ENCODE measurements at regions not wholly inside any gene's neighbourhood (a gene's known extent, or its start where the extent isn't known, plus 50 kb on each side); places are given as distances from the start of the nearest gene placed in this dataset.
"Not testable (repeated sequence)": the region's sequence is repeated elsewhere in the genome, so short reads cannot be mapped to it uniquely, and the experiment has no call there.

DNA sequence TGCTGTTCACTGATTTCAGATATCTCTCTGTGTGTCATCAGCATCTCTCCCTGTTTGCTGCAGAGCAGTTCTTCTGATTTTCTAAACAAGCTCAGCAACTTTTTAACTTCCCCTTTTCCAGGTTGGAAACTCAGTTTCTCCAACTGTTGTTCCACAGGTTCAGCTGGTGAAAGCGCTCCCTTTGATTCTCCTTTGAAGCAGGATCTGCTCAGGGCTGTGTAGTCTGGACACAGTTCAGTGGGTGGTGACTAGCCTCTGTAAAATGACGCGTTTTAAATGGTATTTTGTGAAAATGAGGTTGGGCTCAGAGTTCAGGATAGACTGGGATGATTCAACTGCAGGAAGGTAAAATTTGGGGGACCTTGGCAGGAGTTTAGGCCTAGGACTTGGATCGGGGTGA, 106.3 kb downstream of the TRIM43 start:
- POLR2A ChIA-PET: no interaction called here
- Mint-ChIP-seq H3K27ac (no peak overlapping the region), H3K27me3 (peaks cover 33% of the 10 kb centered on the region), H3K36me3 (no peaks in the 10 kb centered on the region), H3K4me1 (no peaks in the 10 kb centered on the region), H3K9me3 (no peaks in the 10 kb centered on the region), H3K4me3 (no peak overlapping the region)
- no peak for DNase-seq
- ATAC-seq (ENCODE audit: low read depth): no peak

DNA sequence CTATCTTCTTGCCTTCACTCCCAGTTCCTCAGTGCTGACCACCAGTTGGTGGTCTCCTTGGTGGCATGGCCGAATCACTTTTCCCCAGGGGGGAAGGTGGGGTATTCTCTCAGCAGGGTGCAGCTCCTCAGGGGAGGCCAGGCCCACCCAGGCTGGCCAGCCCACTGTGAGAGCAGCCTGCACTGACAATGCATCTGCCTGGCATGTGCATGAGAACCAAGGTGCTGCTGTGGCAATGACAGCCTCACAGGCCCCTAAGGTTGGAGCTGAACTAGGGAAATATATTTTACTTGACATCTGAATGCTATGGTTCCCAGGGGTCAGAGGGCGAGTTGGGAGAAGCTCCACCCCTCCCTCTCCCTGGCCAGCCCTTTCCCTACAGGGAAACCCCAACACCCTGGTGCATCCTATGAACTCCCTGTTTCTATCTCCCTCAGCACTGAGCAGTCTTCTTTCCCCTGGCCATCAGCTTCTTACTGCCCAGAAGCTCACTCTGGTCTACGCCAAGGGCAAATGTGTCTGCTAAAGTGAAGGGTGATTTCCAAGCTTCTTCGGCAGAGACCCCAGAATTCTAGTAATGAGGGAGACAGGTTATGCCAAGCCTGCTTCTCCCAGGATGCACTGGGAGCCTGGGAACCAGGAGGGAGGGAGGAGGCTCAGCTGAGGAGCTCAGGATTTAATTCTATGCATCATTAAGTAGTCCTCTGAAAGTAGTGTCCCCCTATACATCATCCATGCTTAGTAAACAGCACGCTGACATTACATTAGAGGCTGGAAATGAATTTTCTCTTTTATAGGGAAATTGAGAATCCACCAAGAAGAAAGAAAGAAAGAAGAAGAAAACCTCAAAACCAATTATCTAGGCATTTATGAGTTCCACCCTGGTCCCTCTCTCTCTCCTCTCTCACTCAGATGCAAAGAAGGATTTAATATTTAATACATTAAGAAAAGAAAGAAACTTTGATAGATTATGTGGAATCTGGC, 107.7 kb downstream of the TRIM43 start:
- POLR2A ChIA-PET; H3K27ac Mint-ChIP-seq; H3K9me3 Mint-ChIP-seq; DNase-seq; H3K4me1 Mint-ChIP-seq; H3K4me3 Mint-ChIP-seq; H3K36me3 Mint-ChIP-seq; ATAC-seq (ENCODE audit: low read depth): not testable (repeated sequence)
- H3K27me3 Mint-ChIP-seq: peaks cover 34% of the 10 kb centered on the region

DNA sequence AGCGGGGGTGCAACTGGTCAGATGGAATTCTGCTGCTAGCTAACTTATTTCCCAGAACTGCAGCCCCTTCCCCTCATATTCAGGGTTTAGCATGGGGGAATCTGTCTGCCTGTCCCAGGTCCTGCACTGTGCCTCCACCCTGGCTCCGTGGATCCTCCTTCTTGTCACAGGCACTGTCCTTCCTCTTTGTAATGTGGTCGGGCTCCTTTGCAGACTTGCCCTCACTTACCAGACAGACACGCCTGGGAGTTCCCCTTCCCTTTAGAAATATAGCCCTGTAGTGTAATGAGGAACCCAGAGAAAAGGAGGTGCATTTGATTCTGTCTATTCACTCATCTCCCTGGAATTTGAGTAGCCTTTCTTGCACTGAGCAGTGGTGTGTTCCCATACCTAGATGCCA, 108.7 kb downstream of the TRIM43 start:
- no peak for DNase-seq
- peaks cover 32% of the 10 kb centered on the region for H3K27me3 Mint-ChIP-seq
- no peaks in the 10 kb centered on the region for H3K4me1 Mint-ChIP-seq
- POLR2A ChIA-PET: no interaction called here
- no peak for ATAC-seq (ENCODE audit: low read depth)
- no peaks in the 10 kb centered on the region for H3K36me3 Mint-ChIP-seq
- no peaks in the 10 kb centered on the region for H3K9me3 Mint-ChIP-seq
- no peak overlapping the region for H3K27ac Mint-ChIP-seq
- H3K4me3 Mint-ChIP-seq: no peak overlapping the region

DNA sequence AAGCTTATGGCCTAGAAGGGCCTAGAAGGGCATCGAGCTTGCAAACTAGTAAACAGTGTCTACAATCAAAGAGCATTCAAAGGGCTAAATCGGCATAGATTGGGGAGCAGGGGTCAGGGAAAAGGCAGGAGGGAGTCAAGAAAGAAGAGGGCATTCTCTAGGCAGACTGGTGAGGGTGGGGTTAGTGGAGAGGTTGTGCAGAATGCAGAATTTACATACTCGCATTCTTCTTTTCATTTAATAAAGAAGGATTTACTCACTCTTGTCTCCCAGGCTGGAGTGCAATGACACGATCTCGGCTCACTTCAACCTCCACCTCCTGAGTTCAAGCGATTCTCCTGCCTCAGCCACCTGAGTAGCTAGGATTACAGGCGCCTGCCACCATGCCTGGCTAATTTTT, 110.7 kb downstream of the TRIM43 start:
- no peaks in the 10 kb centered on the region for H3K4me1 Mint-ChIP-seq
- POLR2A ChIA-PET: no interaction called here
- DNase-seq: no peak
- H3K27me3 Mint-ChIP-seq: peaks cover 22% of the 10 kb centered on the region
- H3K4me3 Mint-ChIP-seq: no peak overlapping the region
- no peak for ATAC-seq (ENCODE audit: low read depth)
- no peaks in the 10 kb centered on the region for H3K36me3 Mint-ChIP-seq
- no peaks in the 10 kb centered on the region for H3K9me3 Mint-ChIP-seq
- H3K27ac Mint-ChIP-seq: no peak overlapping the region

DNA sequence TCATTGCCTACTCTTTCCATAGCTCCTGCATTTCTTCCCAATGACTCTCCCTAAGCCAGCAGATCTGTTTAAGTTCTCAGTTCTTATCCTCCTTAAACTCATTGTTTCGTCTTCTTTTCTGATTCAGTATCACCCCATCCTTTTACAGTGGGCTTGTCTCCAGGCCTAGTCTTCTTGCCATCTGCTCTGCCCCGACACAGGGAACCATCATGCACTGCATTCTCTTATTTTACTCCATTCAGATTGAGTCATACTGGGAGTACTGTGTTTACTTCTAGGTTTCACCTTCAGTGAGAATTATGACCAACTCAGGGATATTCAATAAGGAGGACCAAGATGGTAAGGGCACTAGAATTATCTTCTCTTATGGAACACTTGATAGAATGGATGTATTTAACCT, 115.4 kb downstream of the TRIM43 start:
- H3K4me3 Mint-ChIP-seq; ATAC-seq (ENCODE audit: low read depth); H3K9me3 Mint-ChIP-seq; H3K27ac Mint-ChIP-seq; POLR2A ChIA-PET; H3K4me1 Mint-ChIP-seq; H3K36me3 Mint-ChIP-seq; H3K27me3 Mint-ChIP-seq; DNase-seq: not testable (repeated sequence)

DNA sequence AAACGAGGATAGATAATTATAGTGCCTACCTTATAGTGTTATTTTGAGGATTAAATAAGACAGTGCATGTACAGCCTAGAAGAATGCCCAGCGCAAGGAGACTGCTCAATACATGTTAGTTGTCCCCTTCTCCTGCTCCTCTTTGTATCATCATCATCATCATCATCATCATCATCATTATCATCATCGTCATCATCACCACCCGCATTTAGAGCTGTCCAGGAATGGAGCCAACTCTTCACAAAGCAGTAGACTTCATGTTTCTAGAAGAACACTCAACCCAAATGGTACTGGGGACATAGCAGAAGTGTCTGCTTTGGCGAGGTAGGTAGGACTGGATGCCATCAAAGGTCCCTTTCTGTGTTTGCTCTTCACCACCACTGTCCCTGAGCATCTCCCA, 116.0 kb downstream of the TRIM43 start:
- DNase-seq (no peak), ATAC-seq (ENCODE audit: low read depth) (no peak)
- Mint-ChIP-seq H3K27ac (no peak overlapping the region), H3K9me3 (peaks cover 1% of the 10 kb centered on the region), H3K27me3 (peaks cover 7% of the 10 kb centered on the region), H3K36me3 (no peaks in the 10 kb centered on the region), H3K4me3 (no peak overlapping the region), H3K4me1 (no peaks in the 10 kb centered on the region)
- POLR2A ChIA-PET: no interaction called here

DNA sequence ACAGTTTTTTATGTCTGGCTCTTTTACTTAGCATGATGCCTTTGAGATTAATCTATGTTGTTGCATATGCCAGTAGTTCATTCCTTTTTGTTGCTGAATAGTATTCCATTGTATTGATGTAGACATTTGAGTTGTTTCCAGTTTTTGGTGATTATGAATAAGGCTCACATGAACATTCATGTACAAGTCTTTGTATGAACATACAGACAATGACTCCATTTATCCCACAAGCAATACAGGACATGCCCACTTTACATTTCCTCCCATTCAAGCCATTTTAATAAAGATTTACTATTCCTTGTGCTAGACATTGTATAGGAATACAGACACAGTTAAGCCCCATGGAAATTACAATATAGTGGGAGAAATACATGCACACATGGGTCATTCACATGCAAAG, 118.0 kb downstream of the TRIM43 start:
- ATAC-seq (ENCODE audit: low read depth) (no peak), DNase-seq (no peak)
- no peaks in the 10 kb centered on the region for H3K36me3 Mint-ChIP-seq
- H3K4me1 Mint-ChIP-seq: no peaks in the 10 kb centered on the region
- H3K9me3 Mint-ChIP-seq: peaks cover 3% of the 10 kb centered on the region
- H3K27ac Mint-ChIP-seq: no peak overlapping the region
- H3K4me3 Mint-ChIP-seq: no peak overlapping the region
- POLR2A ChIA-PET: no interaction called here
- H3K27me3 Mint-ChIP-seq: peaks cover 5% of the 10 kb centered on the region

DNA sequence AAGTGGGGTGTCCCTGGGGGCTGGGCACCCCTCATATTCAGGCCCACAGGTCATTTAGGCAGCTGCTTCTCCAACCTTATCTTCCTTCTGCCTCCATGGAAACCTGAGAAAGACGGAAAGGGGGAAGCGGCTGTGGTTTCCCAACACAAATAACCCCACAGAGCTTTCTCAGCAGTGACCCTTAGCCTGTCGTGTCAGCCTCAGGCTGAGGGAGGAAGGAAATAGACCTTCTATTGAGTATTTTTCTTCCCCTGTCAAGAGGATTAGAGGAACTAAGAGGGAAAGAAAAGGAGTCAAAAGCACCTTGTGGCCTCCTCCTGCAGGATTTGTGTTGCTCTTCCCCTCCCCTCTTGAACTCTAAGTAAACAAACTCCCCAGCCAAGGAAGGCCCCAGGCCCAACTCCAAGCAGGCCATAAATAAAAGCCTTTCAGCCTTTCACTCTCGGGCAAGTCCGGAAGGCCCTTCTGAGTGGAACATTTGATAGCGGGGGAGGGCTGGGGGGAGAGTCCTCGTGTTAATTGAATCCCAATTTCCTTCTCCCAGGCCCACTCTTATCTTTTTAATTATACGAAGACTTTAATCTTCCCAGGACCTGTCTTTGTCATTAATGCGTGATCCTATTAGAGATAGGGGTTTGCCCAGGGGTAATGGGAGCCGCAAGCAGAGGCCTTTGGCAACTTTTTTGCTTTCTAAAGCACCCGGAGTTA, 121.8 kb downstream of the TRIM43 start:
- H3K27ac Mint-ChIP-seq; H3K36me3 Mint-ChIP-seq; H3K4me3 Mint-ChIP-seq; POLR2A ChIA-PET; DNase-seq; H3K9me3 Mint-ChIP-seq; H3K4me1 Mint-ChIP-seq; ATAC-seq (ENCODE audit: low read depth): not testable (repeated sequence)
- peaks cover 12% of the 10 kb centered on the region for H3K27me3 Mint-ChIP-seq

DNA sequence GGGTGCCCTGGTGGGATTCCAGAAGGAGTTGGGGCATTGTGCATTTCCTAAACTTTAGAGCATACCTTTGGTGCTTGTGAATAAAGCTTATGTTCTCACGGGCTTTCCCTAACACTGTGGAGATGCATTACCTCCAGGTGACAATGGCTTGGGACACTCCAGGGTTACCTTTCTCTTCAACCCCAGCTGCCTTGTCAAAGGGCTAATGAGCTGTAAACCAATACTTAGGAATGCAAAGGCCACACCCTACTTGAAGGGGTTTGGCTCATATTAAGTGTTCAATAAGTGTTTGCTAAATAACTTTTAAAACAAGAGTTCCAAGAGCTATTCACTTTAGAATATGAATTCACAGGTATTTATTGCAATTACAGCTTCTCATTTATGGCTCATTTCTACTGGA, 122.6 kb downstream of the TRIM43 start:
- H3K4me1 Mint-ChIP-seq; H3K4me3 Mint-ChIP-seq; H3K9me3 Mint-ChIP-seq; ATAC-seq (ENCODE audit: low read depth); POLR2A ChIA-PET; DNase-seq; H3K27ac Mint-ChIP-seq; H3K36me3 Mint-ChIP-seq: not testable (repeated sequence)
- H3K27me3 Mint-ChIP-seq: peaks cover 10% of the 10 kb centered on the region

DNA sequence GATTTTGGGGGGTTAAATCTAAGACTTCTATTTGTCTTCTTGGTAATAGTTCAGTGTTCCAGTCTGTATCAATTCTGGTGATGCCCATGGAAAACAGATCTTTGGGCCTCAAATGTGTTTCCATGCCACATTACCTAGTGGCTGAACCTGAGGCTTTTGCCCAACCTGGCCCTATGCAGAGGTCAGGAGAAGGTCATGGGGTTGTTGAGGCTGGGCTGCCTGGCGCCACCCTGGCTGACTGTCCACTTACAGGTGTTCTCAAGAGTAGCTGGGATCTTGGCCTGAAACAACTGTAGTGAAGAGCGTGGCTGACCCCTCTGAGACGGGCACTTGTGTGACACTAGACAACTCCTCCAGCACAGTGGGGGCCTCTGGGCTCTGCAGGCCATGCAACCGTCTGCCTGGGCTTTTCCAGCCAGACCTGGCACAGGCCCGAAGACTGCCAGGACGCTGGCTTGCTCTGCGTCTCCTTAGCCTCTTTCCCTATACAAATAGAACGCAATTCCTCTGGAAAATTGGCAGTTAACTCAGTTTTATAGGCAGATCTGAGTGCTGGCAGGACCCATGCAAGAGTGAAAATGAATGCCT, 127.8 kb downstream of the TRIM43 start:
- H3K27ac Mint-ChIP-seq: no peak overlapping the region
- POLR2A ChIA-PET: no interaction called here
- H3K36me3 Mint-ChIP-seq: no peaks in the 10 kb centered on the region
- peaks cover 7% of the 10 kb centered on the region for H3K27me3 Mint-ChIP-seq
- ATAC-seq (ENCODE audit: low read depth) (no peak), DNase-seq (no peak)
- H3K4me3 Mint-ChIP-seq: no peak overlapping the region
- H3K4me1 Mint-ChIP-seq: no peaks in the 10 kb centered on the region
- no peaks in the 10 kb centered on the region for H3K9me3 Mint-ChIP-seq

DNA sequence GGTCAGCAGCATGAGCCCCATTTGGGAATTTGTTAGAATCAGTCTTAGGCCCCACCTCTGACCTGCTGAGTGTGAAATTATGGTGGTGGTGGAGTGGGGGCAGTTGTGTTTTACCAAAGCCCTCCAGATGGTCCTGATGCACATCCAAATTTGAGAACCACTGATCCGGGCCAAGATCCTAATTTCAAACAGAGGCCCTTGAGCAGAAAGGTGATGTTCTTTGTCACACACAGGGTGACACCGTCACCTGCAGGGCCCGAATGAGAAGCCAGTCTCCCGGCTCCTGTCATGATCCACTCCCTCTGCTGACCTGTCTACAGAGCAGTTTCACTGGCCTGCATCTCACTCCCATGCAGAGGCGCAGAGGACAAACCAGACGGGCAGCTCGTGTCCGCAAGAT, 129.9 kb downstream of the TRIM43 start:
- no peaks in the 10 kb centered on the region for H3K36me3 Mint-ChIP-seq
- no peak overlapping the region for H3K27ac Mint-ChIP-seq
- H3K4me3 Mint-ChIP-seq: no peak overlapping the region
- H3K27me3 Mint-ChIP-seq: peaks cover 3% of the 10 kb centered on the region
- POLR2A ChIA-PET: no interaction called here
- no peak for ATAC-seq (ENCODE audit: low read depth)
- no peaks in the 10 kb centered on the region for H3K4me1 Mint-ChIP-seq
- no peaks in the 10 kb centered on the region for H3K9me3 Mint-ChIP-seq
- no peak for DNase-seq

DNA sequence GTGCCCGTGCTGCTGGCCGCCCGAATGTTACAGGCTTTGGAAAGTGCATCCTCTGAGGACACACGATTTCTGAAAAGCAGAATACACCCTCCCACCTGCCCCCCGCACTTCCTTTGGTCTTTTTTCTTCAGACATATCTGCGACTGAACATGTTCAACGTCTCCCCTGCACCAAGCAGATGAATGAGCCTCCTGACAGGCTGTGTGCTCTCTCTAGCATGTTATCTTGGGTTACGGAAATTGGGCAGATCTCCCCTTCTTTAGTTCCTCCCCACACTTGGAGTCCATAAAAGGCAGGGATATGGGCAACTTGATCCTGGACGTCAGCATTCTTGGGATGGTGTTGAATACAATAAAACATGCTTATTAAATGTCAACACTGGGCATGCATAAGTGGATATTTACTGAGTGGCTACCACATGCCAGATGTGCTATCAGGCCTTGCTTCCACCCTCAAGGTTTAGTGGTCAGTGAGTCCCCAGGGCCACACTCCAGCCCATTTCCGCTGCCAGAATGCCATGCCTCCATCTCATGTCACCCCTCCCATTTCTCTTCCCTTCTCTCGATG, 130.4 kb downstream of the TRIM43 start:
- Mint-ChIP-seq H3K27me3 (peaks cover 3% of the 10 kb centered on the region), H3K36me3 (no peaks in the 10 kb centered on the region), H3K9me3 (no peaks in the 10 kb centered on the region), H3K4me3 (no peak overlapping the region), H3K27ac (no peak overlapping the region), H3K4me1 (no peaks in the 10 kb centered on the region)
- DNase-seq (no peak), ATAC-seq (ENCODE audit: low read depth) (no peak)
- POLR2A ChIA-PET: no interaction called here

DNA sequence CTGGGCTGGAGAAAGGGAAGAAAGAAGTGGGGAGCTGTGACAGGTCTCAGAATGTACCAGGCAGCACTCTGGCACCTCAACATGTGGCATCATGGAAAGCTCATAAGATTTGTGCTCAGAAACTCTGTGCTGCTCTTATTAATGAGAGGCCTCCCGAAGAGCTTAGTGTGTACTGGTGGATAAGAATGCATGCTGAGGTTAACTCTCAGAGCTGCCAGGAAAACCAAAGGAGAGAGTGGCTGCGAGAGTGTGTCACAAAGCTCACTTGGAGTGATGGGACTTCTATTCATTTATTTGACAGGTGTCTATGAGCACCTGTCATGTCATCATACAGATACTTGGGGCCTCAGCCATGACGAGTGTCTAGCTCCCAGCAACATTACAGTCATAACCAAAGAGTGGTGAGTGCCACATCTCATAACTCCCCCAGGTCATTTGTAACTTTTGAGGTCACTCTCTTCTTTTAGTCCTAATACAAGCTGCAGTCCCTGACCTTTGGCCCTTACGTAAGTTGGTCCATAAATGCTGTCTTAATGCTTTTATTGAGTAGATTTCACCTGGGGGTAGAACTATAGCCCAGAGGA, 131.9 kb downstream of the TRIM43 start:
- not testable (repeated sequence) for H3K4me3 Mint-ChIP-seq; H3K27ac Mint-ChIP-seq; ATAC-seq (ENCODE audit: low read depth)

More for the DNA sequence above, 131.9 kb downstream of the TRIM43 start:
- H3K36me3 Mint-ChIP-seq, H3K27me3 Mint-ChIP-seq, H3K9me3 Mint-ChIP-seq, DNase-seq, POLR2A ChIA-PET, H3K4me1 Mint-ChIP-seq: not testable (repeated sequence)
